Mesothelial cell of epicardium (in vitro differentiated cells): ENCODE measurements at regions not wholly inside any gene's neighbourhood (a gene's known extent, or its start where the extent isn't known, plus 50 kb on each side); places are given as distances from the start of the nearest gene placed in this dataset.

Source experiments
- DNase-seq, 2 experiments: peaks; one replicate each; pipeline ENCODE4 v3.0.0; 2021; ENCODE audit warnings: low spot score in 2 of 2; ENCODE audit not compliant: unreplicated experiment in 2 of 2
- H3K27ac Mint-ChIP-seq: 2 replicates; pipeline ENCODE4 v1.8.0; 2021; ENCODE audit warnings: mixed read lengths
- H3K27me3 Mint-ChIP-seq: 2 replicates; pipeline ENCODE4 v1.8.0; 2021; ENCODE audit warnings: low read depth, mixed read lengths
- H3K36me3 Mint-ChIP-seq: 2 replicates; pipeline ENCODE4 v1.8.0; 2021; ENCODE audit warnings: mixed read lengths
- H3K4me1 Mint-ChIP-seq: 2 replicates; pipeline ENCODE4 v1.8.0; 2021; ENCODE audit warnings: mixed read lengths
- H3K4me3 Mint-ChIP-seq: 2 replicates; pipeline ENCODE4 v1.8.0; 2021; ENCODE audit warnings: mild to moderate bottlenecking, moderate library complexity, mixed read lengths
- H3K9me3 Mint-ChIP-seq: 2 replicates; pipeline ENCODE4 v1.8.0; 2021; ENCODE audit warnings: mixed read lengths
- CTCF ChIP-seq: fragments of 200-600 bp; sonication (generic); IDR thresholded peaks from one replicate; pipeline ENCODE4 v1.5.0; 2021; ENCODE audit warnings: antibody characterized with exemption; ENCODE audit not compliant: unreplicated experiment

GRCh38 chr1:79133774-79134364, 127.3 kb upstream of the ADGRL4 start:
- Mint-ChIP-seq H3K36me3 (no peaks in the 10 kb centered on the region), H3K4me1 (no peaks in the 10 kb centered on the region), H3K9me3 (peaks cover 9% of the 10 kb centered on the region), H3K27me3 (no peaks in the 10 kb centered on the region), H3K27ac (no peak overlapping the region), H3K4me3 (no peak overlapping the region)
- TF ChIP-seq CTCF, result no peak
- DNase-seq, result no peak

GRCh38 chr1:79131626-79132025, 125.1 kb upstream of the ADGRL4 start:
- no peak overlapping the region for H3K4me3 Mint-ChIP-seq
- TF ChIP-seq CTCF, result no peak
- no peak for DNase-seq
- H3K36me3 Mint-ChIP-seq, result no peaks in the 10 kb centered on the region
- H3K27me3 Mint-ChIP-seq, result no peaks in the 10 kb centered on the region
- H3K27ac Mint-ChIP-seq, result no peak overlapping the region
- no peaks in the 10 kb centered on the region for H3K9me3 Mint-ChIP-seq
- H3K4me1 Mint-ChIP-seq, result no peaks in the 10 kb centered on the region

- no peak overlapping the region for H3K27ac Mint-ChIP-seq
- TF ChIP-seq CTCF, result no peak
- H3K36me3 Mint-ChIP-seq, result no peaks in the 10 kb centered on the region
- H3K4me1 Mint-ChIP-seq, result no peaks in the 10 kb centered on the region
- H3K9me3 Mint-ChIP-seq, result no peaks in the 10 kb centered on the region
- DNase-seq, result no peak
- no peak overlapping the region for H3K4me3 Mint-ChIP-seq
- H3K27me3 Mint-ChIP-seq, result no peaks in the 10 kb centered on the region
Measured at GRCh38 chr1:79129914-79130313, 123.4 kb upstream of the ADGRL4 start.

GRCh38 chr1:79128722-79129121, 122.2 kb upstream of the ADGRL4 start:
- Mint-ChIP-seq H3K27ac (no peak overlapping the region), H3K9me3 (no peaks in the 10 kb centered on the region), H3K4me1 (no peaks in the 10 kb centered on the region), H3K27me3 (no peaks in the 10 kb centered on the region), H3K4me3 (no peak overlapping the region), H3K36me3 (no peaks in the 10 kb centered on the region)
- TF ChIP-seq CTCF, result no peak
- no peak for DNase-seq

GRCh38 chr1:79124756-79125155, 118.2 kb upstream of the ADGRL4 start:
- no peak overlapping the region for H3K27ac Mint-ChIP-seq
- H3K36me3 Mint-ChIP-seq, result no peaks in the 10 kb centered on the region
- no peak overlapping the region for H3K4me3 Mint-ChIP-seq
- H3K4me1 Mint-ChIP-seq, result no peaks in the 10 kb centered on the region
- H3K27me3 Mint-ChIP-seq, result no peaks in the 10 kb centered on the region
- no peaks in the 10 kb centered on the region for H3K9me3 Mint-ChIP-seq
- no peak for DNase-seq
- no peak for TF ChIP-seq CTCF

- no peak for TF ChIP-seq CTCF
- Mint-ChIP-seq H3K9me3 (no peaks in the 10 kb centered on the region), H3K36me3 (no peaks in the 10 kb centered on the region), H3K27ac (no peak overlapping the region), H3K4me1 (no peaks in the 10 kb centered on the region), H3K4me3 (no peak overlapping the region), H3K27me3 (no peaks in the 10 kb centered on the region)
- DNase-seq, result no peak
Measured at GRCh38 chr1:79122521-79122920, 116.0 kb upstream of the ADGRL4 start.
